Fibroblast of lung (primary cell): ENCODE measurements at regions not wholly inside any gene's neighbourhood (a gene's known extent, or its start where the extent isn't known, plus 50 kb on each side); places are given as distances from the start of the nearest gene placed in this dataset.

ENCODE experiments used
- DNase-seq, 2 donors: peaks; one replicate each; pipeline versions ENCODE4 v3.0.0 to v3.0.0-alpha.2; 2010; ENCODE audit warnings: low read depth in 2 of 2
- H2AFZ ChIP-seq: 2 replicates; pipeline ENCODE4 v1.5.1; 2012; ENCODE audit warnings: low read length, control low read depth, inconsistent platforms
- H3K27ac ChIP-seq: 2 replicates; pipeline ENCODE4 v1.5.1; 2011; ENCODE audit warnings: low read length, control low read depth; ENCODE audit not compliant: insufficient read depth
- H3K27me3 ChIP-seq: 2 replicates; pipeline ENCODE4 v1.5.1; 2011; ENCODE audit warnings: mild to moderate bottlenecking, low read length; ENCODE audit not compliant: control insufficient read depth, insufficient read depth
- H3K36me3 ChIP-seq: 2 replicates; pipeline ENCODE4 v1.5.1; 2011; ENCODE audit warnings: low read length; ENCODE audit not compliant: control insufficient read depth, insufficient read depth
- H3K4me1 ChIP-seq: 2 replicates; pipeline ENCODE4 v1.5.1; 2011; ENCODE audit warnings: low read length; ENCODE audit not compliant: control insufficient read depth, insufficient read depth; ENCODE audit errors: extremely low read depth
- H3K4me2 ChIP-seq: 2 replicates; pipeline ENCODE4 v1.5.1; 2011; ENCODE audit warnings: low read length, control low read depth; ENCODE audit not compliant: insufficient read depth; ENCODE audit errors: extremely low read depth
- H3K4me3 ChIP-seq, 4 experiments: fragments of 200-600 bp in 1 of 4; sonication (generic) in 1 of 4; replicated peaks in 1 of 4; 2 replicates each; pipeline ENCODE4 v1.5.1; 2011 to 2016; ENCODE audit warnings: low read length in 4 of 4, low read depth in 3 of 4, mild to moderate bottlenecking in 3 of 4, control low read depth in 2 of 4, inconsistent platforms in 1 of 4, mixed read lengths in 1 of 4; ENCODE audit not compliant: insufficient read depth in 1 of 4; ENCODE audit errors: control extremely low read depth in 1 of 4
- H3K79me2 ChIP-seq: 2 replicates; pipeline ENCODE4 v1.5.1; 2012; ENCODE audit warnings: mild to moderate bottlenecking, low read length, inconsistent platforms; ENCODE audit not compliant: control insufficient read depth, insufficient read depth
- H3K9ac ChIP-seq: 2 replicates; pipeline ENCODE4 v1.5.1; 2011; ENCODE audit warnings: mild to moderate bottlenecking, low read length, control low read depth; ENCODE audit not compliant: insufficient read depth
- H3K9me3 ChIP-seq: 2 replicates; pipeline ENCODE4 v1.5.1; 2012; ENCODE audit warnings: low read depth, low read length; ENCODE audit not compliant: control insufficient read depth, insufficient read depth
- H4K20me1 ChIP-seq: 2 replicates; pipeline ENCODE4 v1.5.1; 2011; ENCODE audit warnings: low read length; ENCODE audit not compliant: control insufficient read depth, insufficient read depth; ENCODE audit errors: extremely low read depth
- CTCF ChIP-seq, 2 donors: IDR thresholded peaks in 1 of 2; conservative IDR thresholded peaks in 1 of 2; 1 replicate in 1 of 2; 2 replicates in 1 of 2; pipeline ENCODE4 v1.5.1; 2011 to 2012; ENCODE audit warnings: low read length in 2 of 2, control low read depth in 1 of 2, inconsistent platforms in 1 of 2, low read depth in 1 of 2, mild to moderate bottlenecking in 1 of 2
- EZH2 ChIP-seq: IDR thresholded peaks from 2 replicates; pipeline ENCODE4 v1.5.1; 2012; ENCODE audit warnings: low read length, control low read depth, mild to moderate bottlenecking; ENCODE audit errors: missing control alignments

- no peaks in the 10 kb centered on the region for H3K9me3 ChIP-seq
- H2AFZ ChIP-seq, result no peak overlapping the region
- H3K27me3 ChIP-seq, result no peaks in the 10 kb centered on the region
- TF ChIP-seq CTCF (conservative IDR thresholded peaks at IDR 0.05 in 1 of 2, IDR thresholded peaks at IDR 0.05 in 1 of 2; ENCODE audit: low read depth in 1 of 2, low read length in 2 of 2) (no peak), EZH2 (no peak)
- no peaks in the 10 kb centered on the region for H4K20me1 ChIP-seq
- H3K79me2 ChIP-seq, result no peaks in the 10 kb centered on the region
- H3K4me1 ChIP-seq, result no peaks in the 10 kb centered on the region
- no peak for DNase-seq
- H3K27ac ChIP-seq, result no peak overlapping the region
- no peak overlapping the region for H3K4me3 ChIP-seq
- H3K36me3 ChIP-seq, result no peaks in the 10 kb centered on the region
- H3K4me2 ChIP-seq, result no peak overlapping the region
- H3K9ac ChIP-seq, result no peak overlapping the region
Observed at GRCh38 chr7:49137978-49138377, 213.6 kb downstream of the CDC14C start.

- Histone ChIP-seq H4K20me1 (no peaks in the 10 kb centered on the region), H3K4me3 (no peak overlapping the region), H3K9me3 (no peaks in the 10 kb centered on the region), H3K27ac (no peak overlapping the region), H2AFZ (no peak overlapping the region), H3K27me3 (no peaks in the 10 kb centered on the region), H3K9ac (no peak overlapping the region), H3K4me1 (no peaks in the 10 kb centered on the region), H3K36me3 (no peaks in the 10 kb centered on the region), H3K4me2 (no peak overlapping the region), H3K79me2 (no peaks in the 10 kb centered on the region)
- TF ChIP-seq CTCF (conservative IDR thresholded peaks at IDR 0.05 in 1 of 2, IDR thresholded peaks at IDR 0.05 in 1 of 2; ENCODE audit: low read depth in 1 of 2, low read length in 2 of 2) (no peak), EZH2 (no peak)
- no peak for DNase-seq
Observed at GRCh38 chr7:49150486-49150885, 226.1 kb downstream of the CDC14C start.

- H2AFZ ChIP-seq, result no peak overlapping the region
- H3K27me3 ChIP-seq, result no peaks in the 10 kb centered on the region
- no peaks in the 10 kb centered on the region for H3K9me3 ChIP-seq
- H3K4me1 ChIP-seq, result no peaks in the 10 kb centered on the region
- no peaks in the 10 kb centered on the region for H4K20me1 ChIP-seq
- no peaks in the 10 kb centered on the region for H3K36me3 ChIP-seq
- no peaks in the 10 kb centered on the region for H3K79me2 ChIP-seq
- no peak overlapping the region for H3K27ac ChIP-seq
- no peak overlapping the region for H3K4me3 ChIP-seq
- no peak overlapping the region for H3K4me2 ChIP-seq
- DNase-seq, result no peak
- TF ChIP-seq EZH2 (no peak), CTCF (conservative IDR thresholded peaks at IDR 0.05 in 1 of 2, IDR thresholded peaks at IDR 0.05 in 1 of 2; ENCODE audit: low read depth in 1 of 2, low read length in 2 of 2) (no peak)
- H3K9ac ChIP-seq, result no peak overlapping the region
Observed at GRCh38 chr7:49151146-49151545, 226.8 kb downstream of the CDC14C start.
